Esophagus muscularis mucosa (tissue), 4 donors: ENCODE measurements at regions not wholly inside any gene's neighbourhood (a gene's known extent, or its start where the extent isn't known, plus 50 kb on each side); places are given as distances from the start of the nearest gene placed in this dataset.
A peak's percentile ranks its signal among the peaks of the same experiment; 100 is the strongest.

Experiments used
- DNase-seq: peaks from one replicate; pipeline ENCODE4 v3.0.0-alpha.2; 2017; ENCODE audit errors: extremely low spot score
- H3K27ac ChIP-seq, 4 donors: fragments of 200-600 bp; sonication (generic); replicated peaks in 1 of 4; 1 replicate in 3 of 4; 2 replicates in 1 of 4; pipeline ENCODE4 v1.5.1; 2016 to 2019; ENCODE audit warnings: mild to moderate bottlenecking in 1 of 4
- H3K27me3 ChIP-seq, 4 donors: fragments of 200-600 bp; sonication (generic); one replicate each; pipeline versions ENCODE4 v1.5.1 to v1.6.0; 2016 to 2019
- H3K36me3 ChIP-seq, 4 donors: fragments of 200-600 bp; sonication (generic); one replicate each; pipeline ENCODE4 v1.5.1; 2016 to 2019
- H3K4me1 ChIP-seq, 4 donors: fragments of 200-600 bp; sonication (generic); one replicate each; pipeline ENCODE4 v1.5.1; 2016 to 2019
- H3K4me3 ChIP-seq, 4 donors: fragments of 200-600 bp; sonication (generic); 1 replicate in 2 of 4; 2 replicates in 2 of 4; pipeline ENCODE4 v1.5.1; 2016 to 2019; ENCODE audit warnings: mild to moderate bottlenecking in 4 of 4, moderate library complexity in 1 of 4
- H3K9me3 ChIP-seq, 4 donors: fragments of 200-600 bp; sonication (generic); 1 replicate in 3 of 4; 2 replicates in 1 of 4; pipeline ENCODE4 v1.5.1; 2016 to 2019
- EP300 ChIP-seq: sonication (generic); formaldehyde crosslinking; IDR thresholded peaks from one replicate; pipeline ENCODE4 v1.6.1; 2017; ENCODE audit warnings: antibody characterized with exemption
- POLR2A ChIP-seq: fragments of 450-650 bp; IDR thresholded peaks from one replicate; pipeline ENCODE4 v1.6.1; 2017; ENCODE audit warnings: antibody characterized with exemption, moderate library complexity, mild to moderate bottlenecking, low read depth
- POLR2AphosphoS5 ChIP-seq, 2 donors: sonication (generic); formaldehyde crosslinking; IDR thresholded peaks; one replicate each; pipeline ENCODE4 v1.6.1; 2017; ENCODE audit warnings: antibody characterized with exemption in 2 of 2
- WGBS: methylation state at CpG from one replicate; pipeline ENCODE4 v1.1.5; 2018; 5-methylcytosine and 5-hydroxymethylcytosine counted together
- intact Hi-C: fragments of 100-400 bp; cut with DNase I; formaldehyde crosslinking; loops from one replicate; pipeline ENCODE4 v1.15.1; 2023
- TF ChIP-seq, protein P1 (sequence below), 3 experiments: fragments of 200-600 bp in 2 of 3; fragments of 450-650 bp in 1 of 3; sonication (generic) in 2 of 3; IDR thresholded peaks; one replicate each; pipeline ENCODE4 v1.5.1; 2017 to 2019; ENCODE audit warnings: antibody characterized with exemption in 3 of 3, mild to moderate bottlenecking in 2 of 3, moderate library complexity in 1 of 3

DNA sequence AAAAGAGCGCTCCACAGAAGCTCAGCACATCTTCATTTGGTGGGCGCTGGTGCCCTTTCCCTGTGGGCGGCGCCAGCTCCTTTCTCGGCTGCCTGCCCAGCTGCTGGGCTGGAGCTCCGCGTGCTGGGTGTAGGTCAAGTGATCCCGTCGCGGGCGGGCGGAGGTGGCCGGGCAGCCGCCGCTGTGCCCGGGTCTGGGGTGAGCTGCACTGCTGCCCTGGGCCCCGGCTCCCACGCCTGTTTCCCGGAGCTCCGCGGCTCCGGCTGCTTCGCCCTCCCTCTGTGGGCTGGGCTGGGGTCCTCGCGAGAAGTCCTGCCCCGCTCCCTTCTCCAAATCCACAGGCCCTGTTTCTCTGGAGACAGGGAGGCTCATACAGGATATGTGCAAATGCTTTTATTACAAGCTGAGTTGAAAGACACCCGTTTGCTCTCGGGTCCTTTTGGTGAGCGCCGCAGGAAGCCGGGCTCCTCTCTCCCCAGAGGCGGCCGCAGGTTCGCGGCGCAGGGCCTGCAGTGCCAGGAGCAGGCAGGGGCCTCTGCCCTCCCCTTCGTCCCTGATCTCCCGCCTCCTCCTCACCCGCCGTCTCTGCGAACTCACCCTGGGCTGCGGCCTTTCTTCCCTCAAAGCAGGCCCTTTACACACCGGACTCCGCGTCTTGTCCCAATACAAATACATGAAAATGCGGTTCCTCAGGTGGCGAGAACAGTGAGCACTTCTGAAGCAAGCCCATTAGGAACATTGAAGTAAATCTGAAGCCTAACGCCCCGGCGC lies 67.8 kb upstream of the CAPRIN2 start:
- no peaks in the 10 kb centered on the region for H3K36me3 ChIP-seq
- intact Hi-C loops, result no loop called here
- H3K27ac ChIP-seq, result peak overlapping the region; percentile 62 to 72 (median 66)
- peak overlapping the region; percentile 49 to 65 (median 54) for H3K4me3 ChIP-seq
- TF ChIP-seq POLR2AphosphoS5 (IDR thresholded peaks at IDR 0.05) (peak in 1 of 2 donors; percentile 25), POLR2A (no peak)
- peaks cover 11 to 18% (median 17%) of the 10 kb centered on the region in 4 donors for H3K4me1 ChIP-seq
- DNase-seq, result no peak
- H3K27me3 ChIP-seq, result peaks cover 0 to 25% (median 0%) of the 10 kb centered on the region in 4 donors
- no peaks in the 10 kb centered on the region for H3K9me3 ChIP-seq
- WGBS, result 8% methylated on average over 43 of the region's 50 CpGs

GRCh38 chr12:30820406-30820946 lies 65.7 kb upstream of the CAPRIN2 start:
- Histone ChIP-seq H3K27ac (no peak overlapping the region), H3K4me3 (no peak overlapping the region), H3K9me3 (no peaks in the 10 kb centered on the region), H3K27me3 (peaks cover 0 to 32% (median 0%) of the 10 kb centered on the region in 4 donors), H3K4me1 (peaks cover 11 to 18% (median 17%) of the 10 kb centered on the region in 4 donors), H3K36me3 (no peaks in the 10 kb centered on the region)
- DNase-seq, result no peak
- intact Hi-C loops, result no loop called here
- 74% methylated on average over 2 of the region's 2 CpGs for WGBS
- TF ChIP-seq POLR2A, result no peak
- TF ChIP-seq EP300, result no peak
- TF ChIP-seq, protein P1, sequence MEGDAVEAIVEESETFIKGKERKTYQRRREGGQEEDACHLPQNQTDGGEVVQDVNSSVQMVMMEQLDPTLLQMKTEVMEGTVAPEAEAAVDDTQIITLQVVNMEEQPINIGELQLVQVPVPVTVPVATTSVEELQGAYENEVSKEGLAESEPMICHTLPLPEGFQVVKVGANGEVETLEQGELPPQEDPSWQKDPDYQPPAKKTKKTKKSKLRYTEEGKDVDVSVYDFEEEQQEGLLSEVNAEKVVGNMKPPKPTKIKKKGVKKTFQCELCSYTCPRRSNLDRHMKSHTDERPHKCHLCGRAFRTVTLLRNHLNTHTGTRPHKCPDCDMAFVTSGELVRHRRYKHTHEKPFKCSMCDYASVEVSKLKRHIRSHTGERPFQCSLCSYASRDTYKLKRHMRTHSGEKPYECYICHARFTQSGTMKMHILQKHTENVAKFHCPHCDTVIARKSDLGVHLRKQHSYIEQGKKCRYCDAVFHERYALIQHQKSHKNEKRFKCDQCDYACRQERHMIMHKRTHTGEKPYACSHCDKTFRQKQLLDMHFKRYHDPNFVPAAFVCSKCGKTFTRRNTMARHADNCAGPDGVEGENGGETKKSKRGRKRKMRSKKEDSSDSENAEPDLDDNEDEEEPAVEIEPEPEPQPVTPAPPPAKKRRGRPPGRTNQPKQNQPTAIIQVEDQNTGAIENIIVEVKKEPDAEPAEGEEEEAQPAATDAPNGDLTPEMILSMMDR (IDR thresholded peaks at IDR 0.05), result no peak
- TF ChIP-seq POLR2AphosphoS5 (IDR thresholded peaks at IDR 0.05), result no peak

- TF ChIP-seq POLR2AphosphoS5 (IDR thresholded peaks at IDR 0.05) (no peak), POLR2A (no peak), EP300 (no peak)
- TF ChIP-seq, protein P1 (IDR thresholded peaks at IDR 0.05), result no peak
- no peaks in the 10 kb centered on the region for H3K9me3 ChIP-seq
- no peaks in the 10 kb centered on the region for H3K36me3 ChIP-seq
- no peak overlapping the region for H3K27ac ChIP-seq
- WGBS, result 100% methylated on average over 1 of the region's 1 CpG
- no peak for DNase-seq
- peaks cover 11 to 17% (median 17%) of the 10 kb centered on the region in 4 donors for H3K4me1 ChIP-seq
- H3K4me3 ChIP-seq, result no peak overlapping the region
- intact Hi-C loops, result no loop called here
- peaks cover 0 to 32% (median 0%) of the 10 kb centered on the region in 4 donors for H3K27me3 ChIP-seq
These were observed 63.8 kb upstream of the CAPRIN2 start for GRCh38 chr12:30818562-30818961.

- H3K36me3 ChIP-seq, result no peaks in the 10 kb centered on the region
- 88% methylated on average over 6 of the region's 6 CpGs for WGBS
These were observed 62.2 kb upstream of the CAPRIN2 start for GRCh38 chr12:30816742-30817465.

More at GRCh38 chr12:30816742-30817465, 62.2 kb upstream of the CAPRIN2 start:
- no peak for TF ChIP-seq EP300
- TF ChIP-seq, protein P1 (IDR thresholded peaks at IDR 0.05), result no peak
- no peak for TF ChIP-seq POLR2AphosphoS5 (IDR thresholded peaks at IDR 0.05)
- no peak for TF ChIP-seq POLR2A
- H3K4me1 ChIP-seq, result peaks cover 3 to 4% (median 4%) of the 10 kb centered on the region in 4 donors
- no peaks in the 10 kb centered on the region for H3K9me3 ChIP-seq
- no peak overlapping the region for H3K27ac ChIP-seq
- no peak for DNase-seq
- peaks cover 0 to 32% (median 0%) of the 10 kb centered on the region in 4 donors for H3K27me3 ChIP-seq
- H3K4me3 ChIP-seq, result no peak overlapping the region
- intact Hi-C loops, result no loop called here
